ENCODE measurements at regions not wholly inside any gene's neighbourhood (a gene's known extent, or its start where the extent isn't known, plus 50 kb on each side); places are given as distances from the start of the nearest gene placed in this dataset.

DNA sequence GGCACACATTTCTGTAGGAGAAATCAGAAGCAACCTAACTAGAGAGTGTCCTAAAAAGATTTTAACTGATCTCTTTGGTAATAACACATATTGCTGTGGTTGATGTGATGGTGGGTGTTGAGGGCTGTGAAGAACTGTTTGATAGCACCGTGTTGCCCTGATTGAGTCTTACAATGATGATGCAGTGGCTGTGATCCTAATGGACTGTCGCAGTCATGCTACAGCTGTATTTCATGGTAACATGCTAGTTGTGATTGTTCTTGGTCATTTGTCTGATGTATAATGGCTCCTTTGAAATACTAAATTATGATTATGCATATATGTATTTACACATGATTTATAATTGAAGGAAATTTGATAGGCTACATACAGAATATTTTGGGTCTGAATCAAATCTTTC is 82.5 kb upstream of the MMADHC start:
- DNase-seq, result no peak

DNA sequence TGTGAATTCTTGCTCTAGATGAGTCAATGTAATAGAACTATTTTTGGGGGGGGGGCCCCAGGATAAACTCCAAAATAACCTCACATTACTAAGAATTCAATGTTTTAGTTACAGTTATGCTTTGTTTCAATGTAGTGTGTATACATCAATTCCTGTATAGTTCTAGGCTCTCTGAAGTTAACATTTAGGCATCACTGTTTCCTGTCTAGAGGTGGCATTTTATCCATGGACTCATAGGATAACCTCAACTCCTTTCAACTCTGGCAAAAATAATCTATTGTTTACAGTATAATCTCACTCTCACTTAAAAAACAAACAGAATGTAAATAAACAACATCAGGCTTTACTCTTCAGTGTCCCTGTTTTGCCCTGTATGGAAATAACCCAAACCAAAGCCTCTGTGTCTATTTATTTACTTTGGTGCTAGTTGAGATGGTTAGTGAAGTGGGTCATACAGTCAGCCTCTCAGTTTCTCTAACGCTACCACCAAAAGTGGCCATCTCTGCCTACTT is 79.3 kb upstream of the MMADHC start:
- no peak for DNase-seq

DNA sequence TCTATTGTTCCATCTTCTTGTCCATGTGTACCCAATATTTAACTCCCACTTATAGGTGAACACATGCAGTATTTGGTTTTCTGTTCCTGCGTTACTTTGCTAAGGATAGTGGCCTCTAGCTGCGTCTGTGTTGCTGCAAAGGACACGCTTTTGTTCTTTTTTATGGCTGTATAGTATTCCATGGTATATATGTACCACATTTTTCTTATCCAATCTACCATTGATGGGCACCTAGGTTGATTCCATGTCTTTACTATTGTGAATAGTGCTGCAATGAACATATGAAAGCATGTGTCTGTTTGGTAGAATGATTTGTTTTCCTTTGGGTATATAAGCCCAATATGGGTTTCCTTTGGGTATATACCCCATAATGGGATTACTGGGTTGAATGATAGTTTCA is 77.3 kb upstream of the MMADHC start:
- DNase-seq, result no peak

DNA sequence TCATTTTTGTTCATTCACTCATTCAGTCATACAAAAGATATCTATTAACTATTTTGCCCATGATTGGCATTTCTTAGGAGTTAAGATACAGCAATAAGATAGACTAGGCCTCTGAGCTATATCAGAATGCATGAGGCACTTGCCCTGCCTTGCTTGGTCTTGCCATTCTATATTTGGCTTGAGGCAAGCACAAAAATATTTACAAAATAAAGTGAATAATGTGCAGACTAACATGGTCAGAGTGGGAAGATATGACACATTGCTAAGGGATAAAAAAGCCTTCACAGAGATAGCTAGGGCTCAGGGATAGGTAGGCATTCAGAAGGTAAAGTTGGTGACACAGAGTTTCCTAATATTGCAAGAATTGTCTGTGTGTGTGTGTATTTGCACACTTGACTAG is 75.0 kb upstream of the MMADHC start:
- no peak for DNase-seq

DNA sequence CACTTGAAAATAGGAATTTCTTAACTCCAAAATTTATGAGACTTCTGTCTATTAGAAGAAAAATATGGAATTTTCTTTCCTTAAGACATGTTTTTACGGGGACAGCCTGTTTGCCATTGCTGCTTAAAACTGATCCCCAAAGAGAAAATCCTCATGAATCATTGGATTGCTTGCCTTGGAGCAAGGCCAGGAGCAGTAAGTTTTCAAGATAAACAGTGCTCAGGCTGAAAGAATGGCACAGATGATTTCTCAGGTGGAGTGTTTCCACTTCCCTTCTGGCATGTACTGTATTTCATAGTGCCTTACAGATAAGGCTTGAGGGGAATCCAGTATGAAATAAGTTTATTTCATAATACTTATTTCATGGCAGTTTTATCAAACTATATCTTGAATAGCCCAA is 74.3 kb upstream of the MMADHC start:
- DNase-seq, result no peak

DNA sequence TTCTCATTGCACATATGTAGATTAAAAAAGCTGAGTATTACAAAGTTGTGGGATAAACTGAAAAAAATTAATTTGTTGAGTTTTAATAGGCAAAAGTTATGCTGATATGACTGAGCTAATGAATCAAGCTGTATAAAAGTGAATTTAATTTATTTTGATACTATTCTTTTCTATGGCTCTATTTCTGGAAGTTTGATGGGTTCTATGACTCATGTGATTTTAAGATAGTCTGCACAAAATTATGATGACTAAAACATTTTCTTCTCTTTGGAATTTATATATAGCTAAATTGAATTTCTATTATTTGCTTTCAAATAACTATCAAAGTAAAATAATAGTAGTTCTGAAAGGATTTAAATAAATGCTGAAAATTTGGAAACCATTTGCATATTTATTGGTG is 71.0 kb upstream of the MMADHC start:
- DNase-seq, result no peak

DNA sequence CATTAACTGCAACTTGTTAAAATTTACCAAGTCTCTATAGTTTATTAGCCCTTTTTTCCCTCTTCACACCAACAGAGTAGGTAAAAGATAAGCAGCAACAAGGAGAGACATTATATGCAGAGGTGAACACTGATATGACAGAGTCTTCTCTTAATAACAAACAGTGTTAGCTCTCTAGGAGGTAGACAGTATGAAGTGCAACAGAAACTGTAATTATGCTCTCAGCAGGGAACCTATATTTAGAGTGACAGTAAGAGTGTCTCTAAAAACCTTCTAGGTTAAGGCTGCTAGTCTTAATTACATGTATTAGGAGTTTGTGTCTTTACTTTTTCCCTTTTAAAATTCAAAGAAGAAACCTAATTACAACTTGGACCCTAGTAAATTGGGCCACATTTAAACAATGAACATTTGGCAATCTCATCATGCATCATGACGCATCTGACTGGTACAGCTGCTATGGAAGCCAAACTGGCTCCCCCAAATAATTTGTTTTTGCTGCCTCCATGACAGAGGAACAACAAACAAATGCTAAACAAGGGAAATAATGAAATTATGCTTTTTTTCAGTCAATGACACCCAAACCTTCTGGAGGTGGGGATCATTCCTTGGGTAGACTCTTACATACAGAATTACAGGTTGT is 69.9 kb upstream of the MMADHC start:
- DNase-seq, result no peak

DNA sequence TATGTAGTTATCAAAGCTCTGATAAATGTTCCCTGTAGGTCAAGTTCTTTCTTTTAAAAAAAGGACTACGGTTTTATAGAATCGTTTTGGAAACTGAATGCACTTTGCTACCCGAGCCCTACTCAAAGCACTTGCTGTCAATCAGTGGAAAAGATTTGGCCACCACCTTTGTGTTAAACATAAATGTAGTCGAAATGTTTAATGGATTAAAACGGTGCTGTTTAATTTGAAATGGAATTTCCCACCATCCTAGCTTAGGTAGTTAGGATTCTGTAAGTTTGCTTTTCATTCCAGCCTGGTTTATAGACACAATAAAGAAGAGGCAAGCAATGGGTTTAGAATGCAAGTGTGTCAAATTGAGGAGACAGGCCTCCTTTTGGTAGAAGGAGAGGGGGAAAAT is 69.4 kb upstream of the MMADHC start:
- no peak for DNase-seq

DNA sequence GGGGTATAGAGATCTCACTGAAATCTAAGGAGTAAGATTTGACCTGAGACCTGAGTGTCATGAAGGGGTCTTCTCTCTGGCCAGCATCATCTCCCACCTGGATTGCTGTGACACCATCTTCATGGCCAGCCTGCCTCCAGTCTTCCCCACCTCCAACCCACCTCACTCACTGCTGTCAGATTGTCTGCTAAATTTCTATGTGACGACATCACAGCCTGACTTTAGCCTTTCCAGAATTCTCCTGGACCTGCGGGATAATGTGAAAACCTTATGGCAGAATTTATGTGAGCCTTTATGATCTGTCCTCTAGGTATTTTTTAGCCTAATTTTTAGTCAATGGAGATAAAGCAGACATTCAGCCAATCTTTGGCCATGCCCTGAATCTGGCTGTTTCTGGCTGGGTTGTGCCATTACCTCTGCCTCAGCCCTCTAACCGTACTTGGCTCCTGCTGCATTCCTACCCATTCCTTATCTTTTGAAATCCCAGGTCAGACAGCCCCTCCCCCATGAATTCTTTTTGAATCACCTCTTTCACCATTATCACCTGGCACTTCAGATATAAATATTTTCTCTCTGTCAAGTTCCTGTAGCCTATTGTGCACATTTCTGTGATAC is 66.4 kb upstream of the MMADHC start:
- no peak for DNase-seq

DNA sequence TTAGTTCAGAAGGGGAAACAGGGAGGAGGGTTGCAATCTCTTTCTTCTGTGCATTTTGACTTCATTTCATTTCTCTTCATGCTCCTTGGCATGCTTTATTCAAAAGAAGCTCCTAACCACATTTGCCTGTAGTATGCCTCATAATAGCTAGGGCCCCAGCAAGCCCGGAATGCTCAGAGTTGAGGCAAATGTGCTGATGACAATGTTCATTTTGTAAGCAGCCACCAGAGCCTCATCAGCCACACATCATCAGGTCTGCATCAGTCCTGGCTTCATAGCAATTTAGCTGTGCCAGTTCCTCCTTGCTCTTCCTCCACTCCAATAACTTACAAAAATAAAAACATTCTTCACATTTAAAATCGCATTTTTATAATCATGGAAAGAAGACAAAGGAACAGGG is 65.4 kb upstream of the MMADHC start:
- DNase-seq, result no peak

DNA sequence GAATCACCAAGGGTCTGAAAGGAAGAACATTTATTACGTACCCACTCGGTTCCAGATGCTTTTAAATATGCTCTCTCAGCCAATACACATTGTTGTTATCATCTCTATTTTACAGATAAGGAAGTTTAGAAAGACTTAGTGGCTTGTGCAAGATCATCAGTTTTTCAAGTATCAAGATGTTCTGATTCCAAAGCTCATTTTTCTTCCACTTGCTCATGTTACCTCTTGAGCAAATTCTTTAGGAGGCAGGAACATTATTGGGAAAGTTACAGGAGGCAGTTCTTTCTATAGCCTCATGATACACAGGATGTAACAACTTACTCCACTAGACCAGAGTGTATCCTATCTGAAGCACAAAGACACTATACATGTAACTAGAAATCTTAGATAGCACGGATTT is 65.0 kb upstream of the MMADHC start:
- DNase-seq, result no peak

DNA sequence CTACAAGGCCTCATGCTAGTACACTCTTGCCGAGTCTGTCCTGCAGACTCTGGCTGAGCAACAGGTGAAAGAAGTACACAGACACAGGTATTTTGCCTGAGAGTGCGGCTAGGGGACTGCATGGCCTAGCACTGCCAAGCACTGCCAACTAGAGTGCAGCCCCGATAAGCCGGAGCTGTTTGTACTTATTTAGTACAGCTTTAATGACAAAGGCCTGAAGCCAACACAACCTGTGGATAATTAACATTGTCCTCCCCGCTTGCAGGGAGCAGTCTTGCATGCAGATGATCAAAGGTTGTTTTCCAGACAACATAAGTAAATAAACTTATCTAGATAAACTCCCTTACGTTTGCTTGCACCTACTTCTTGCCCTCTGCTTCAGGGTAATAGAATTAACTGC is 63.7 kb upstream of the MMADHC start:
- no peak for DNase-seq

DNA sequence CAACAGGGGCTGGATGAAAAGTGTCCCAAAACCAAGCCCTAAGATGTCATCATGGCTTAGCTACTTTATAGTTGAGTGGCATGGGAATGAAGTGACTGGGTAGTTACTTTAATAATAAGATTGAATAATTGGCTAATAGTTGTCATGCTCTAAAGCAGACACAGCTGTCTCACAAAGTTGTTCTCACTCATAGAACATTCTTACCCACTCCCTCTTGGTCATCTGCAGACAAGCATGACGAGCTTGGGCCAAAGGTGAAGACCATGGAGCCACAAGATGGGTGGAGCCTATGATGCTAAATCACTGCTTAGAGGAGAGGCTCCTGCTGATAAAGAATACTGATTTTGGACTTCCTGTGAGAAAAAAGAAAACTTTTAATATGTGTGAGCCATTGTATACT is 62.4 kb upstream of the MMADHC start:
- no peak for DNase-seq

DNA sequence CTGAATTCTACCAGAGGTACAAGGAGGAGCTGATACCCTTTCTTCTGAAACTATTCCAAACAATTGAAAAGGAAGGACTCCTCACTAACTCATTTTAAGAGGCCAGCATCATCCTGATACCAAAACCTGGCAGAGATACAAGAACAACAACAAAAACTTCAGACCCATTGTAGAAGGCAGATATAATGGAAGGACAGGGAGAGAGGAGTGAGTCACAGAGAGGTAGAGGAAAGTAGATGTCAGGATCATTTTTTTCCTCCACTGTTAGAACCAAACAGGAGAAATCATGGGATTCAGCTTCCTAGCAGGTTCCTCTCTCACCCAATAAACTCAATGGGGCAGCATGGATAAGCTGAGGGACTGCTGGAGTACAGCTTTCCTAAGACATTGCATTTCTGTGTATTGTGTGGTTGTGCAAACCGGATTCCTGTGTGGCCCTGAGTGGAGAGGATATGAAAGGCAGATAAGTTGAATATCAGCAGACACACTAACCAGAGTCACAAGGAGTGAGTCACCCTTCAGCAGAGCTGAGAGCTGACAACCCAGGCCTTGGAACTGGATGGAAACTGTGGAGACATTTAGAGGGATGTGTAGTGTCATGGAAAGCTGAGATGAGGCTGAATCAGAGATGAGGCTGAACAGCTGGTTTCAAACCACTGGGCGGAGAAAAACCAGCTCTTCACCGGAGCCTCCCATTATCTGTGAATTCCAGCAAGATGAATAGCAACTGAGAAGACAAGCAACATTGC is 60.9 kb upstream of the MMADHC start:
- no peak for DNase-seq

DNA sequence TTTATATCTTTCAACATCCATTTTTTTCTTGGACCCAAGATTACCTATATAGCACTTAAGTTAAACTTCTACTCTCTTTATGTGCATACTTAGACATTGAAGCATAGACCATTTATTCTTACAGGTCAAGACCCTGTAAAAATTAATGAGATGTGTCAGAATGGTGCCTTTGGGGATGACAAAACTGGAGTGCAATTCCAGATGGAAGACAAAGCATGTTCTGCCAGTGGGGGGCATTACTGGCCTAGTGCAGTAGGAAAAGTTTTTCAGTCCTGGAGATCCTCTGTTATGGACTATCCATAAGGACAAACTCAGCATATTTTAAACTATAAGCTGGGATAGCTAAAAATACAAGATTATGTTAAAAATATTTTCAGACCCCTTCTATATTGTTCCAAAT is 57.8 kb upstream of the MMADHC start:
- no peak for DNase-seq

Data from MV-4-11 (cell line).